Astrocyte of the cerebellum (primary cell): ENCODE measurements at regions not wholly inside any gene's neighbourhood (a gene's known extent, or its start where the extent isn't known, plus 50 kb on each side); places are given as distances from the start of the nearest gene placed in this dataset.

Experiments used
- DNase-seq: peaks from one replicate; pipeline ENCODE4 v3.0.0-alpha.2; 2011; ENCODE audit warnings: low read depth
- H3K4me3 ChIP-seq: 2 replicates; pipeline ENCODE4 v1.5.1; 2011; ENCODE audit warnings: mild to moderate bottlenecking, low read depth, low read length, moderate library complexity
- CTCF ChIP-seq: IDR thresholded peaks from 2 replicates; pipeline ENCODE4 v1.5.1; 2012; ENCODE audit warnings: low read length, low read depth, moderate library complexity, mild to moderate bottlenecking; ENCODE audit errors: missing control alignments
- in situ Hi-C: cut with HindIII; loops from 2 replicates; pipeline ENCODE4 v1.10.0; 2017; ENCODE audit warnings: low sequenced_read_pairs

- in situ Hi-C loops: no loop called here
These were observed 370.8 kb downstream of the NUP35 start for GRCh38 chr2:183495079-183495478.

GRCh38 chr2:183495589-183496267, 371.5 kb downstream of the NUP35 start:
- H3K4me3 ChIP-seq: no peak overlapping the region
- no peak for TF ChIP-seq CTCF
- no peak for DNase-seq
- in situ Hi-C loops: no loop called here

More at GRCh38 chr2:183495079-183495478, 370.8 kb downstream of the NUP35 start:
- TF ChIP-seq CTCF: no peak
- H3K4me3 ChIP-seq: no peak overlapping the region
- no peak for DNase-seq

GRCh38 chr2:183497861-183498260, 373.6 kb downstream of the NUP35 start:
- in situ Hi-C loops: no loop called here
- no peak overlapping the region for H3K4me3 ChIP-seq
- TF ChIP-seq CTCF: no peak
- DNase-seq: no peak

- no peak for TF ChIP-seq CTCF
- in situ Hi-C loops: no loop called here
- no peak overlapping the region for H3K4me3 ChIP-seq
- no peak for DNase-seq
These were observed 381.7 kb downstream of the NUP35 start for GRCh38 chr2:183505911-183506310.

GRCh38 chr2:183511154-183511553, 386.9 kb downstream of the NUP35 start:
- TF ChIP-seq CTCF: no peak
- DNase-seq: no peak
- H3K4me3 ChIP-seq: no peak overlapping the region
- in situ Hi-C loops: no loop called here

GRCh38 chr2:183519371-183520056, 395.3 kb downstream of the NUP35 start:
- no peak for DNase-seq
- TF ChIP-seq CTCF: no peak
- H3K4me3 ChIP-seq: no peak overlapping the region
- in situ Hi-C loops: no loop called here
